ENCODE measurements at regions not wholly inside any gene's neighbourhood (a gene's known extent, or its start where the extent isn't known, plus 50 kb on each side); places are given as distances from the start of the nearest gene placed in this dataset.
"Not testable (repeated sequence)": the region's sequence is repeated elsewhere in the genome, so short reads cannot be mapped to it uniquely, and the experiment has no call there.

DNA sequence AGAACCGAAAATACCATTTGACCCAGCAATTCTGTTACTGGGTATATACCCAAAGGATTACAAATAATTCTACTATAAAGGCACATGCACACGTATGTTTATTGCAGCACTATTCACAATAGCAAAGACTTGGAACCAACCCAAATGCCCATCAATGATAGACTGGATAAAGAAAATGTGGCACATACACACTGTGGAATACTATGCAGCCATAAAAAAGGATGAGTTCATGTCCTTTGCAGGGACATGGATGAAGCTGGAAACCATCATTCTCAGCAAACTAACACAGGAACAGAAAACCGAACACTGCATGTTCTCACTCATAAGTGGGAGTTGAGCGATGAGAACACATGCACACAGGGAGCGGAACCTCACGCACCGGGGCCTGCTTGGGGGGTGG is 134.4 kb downstream of the FGF18 start:
- not testable (repeated sequence) for TF ChIP-seq EZH2 (IDR thresholded peaks at IDR 0.05; ENCODE audit: insufficient read depth, poor library complexity, severe bottlenecking); EZH2phosphoT487 (IDR thresholded peaks at IDR 0.05; ENCODE audit: insufficient read depth, low read depth)

Data from GM23248 (cell line).